GM12874 (cell line): ENCODE measurements at regions not wholly inside any gene's neighbourhood (a gene's known extent, or its start where the extent isn't known, plus 50 kb on each side); places are given as distances from the start of the nearest gene placed in this dataset.

Experiments
- CTCF ChIP-seq: IDR thresholded peaks from 2 replicates; pipeline ENCODE4 v1.5.1; 2011; ENCODE audit warnings: low read depth, mild to moderate bottlenecking, control low read depth, low read length, moderate library complexity; ENCODE audit not compliant: insufficient read depth

- TF ChIP-seq CTCF = no peak
Observed at GRCh38 chr16:9035996-9036395, 55.4 kb upstream of the HAPSTR1 start.

- TF ChIP-seq CTCF = no peak
Observed at GRCh38 chr16:9039210-9039609, 52.2 kb upstream of the HAPSTR1 start.

- no peak for TF ChIP-seq CTCF
Observed at GRCh38 chr16:9040800-9041412, 50.5 kb upstream of the HAPSTR1 start.
